HEK293T (cell line): ENCODE measurements at regions not wholly inside any gene's neighbourhood (a gene's known extent, or its start where the extent isn't known, plus 50 kb on each side); places are given as distances from the start of the nearest gene placed in this dataset.

Source experiments
- BHLHE40 ChIP-seq: fragments of 450-650 bp; IDR thresholded peaks from 2 replicates; pipeline ENCODE4 v1.6.1; 2016; ENCODE audit warnings: mild to moderate bottlenecking, moderate library complexity, borderline replicate concordance
- FOXA1 ChIP-seq: fragments of 450-650 bp; IDR thresholded peaks from 2 replicates; pipeline ENCODE4 v1.6.1; 2016; ENCODE audit warnings: mild to moderate bottlenecking

GRCh38 chr3:83622526-83622925 lies 1336.3 kb upstream of the CADM2 start:
- TF ChIP-seq FOXA1 (no peak), BHLHE40 (no peak)
